Activated CD8-positive, alpha-beta memory T cell treated with anti-CD3 and anti-CD28 coated beads, Interleukin-2, amount 50 U/mL, for 4 hours (primary cell): ENCODE measurements at regions not wholly inside any gene's neighbourhood (a gene's known extent, or its start where the extent isn't known, plus 50 kb on each side); places are given as distances from the start of the nearest gene placed in this dataset.

Experiments
- DNase-seq: peaks from one replicate; pipeline ENCODE4 v3.0.0-alpha.2; 2020

DNA sequence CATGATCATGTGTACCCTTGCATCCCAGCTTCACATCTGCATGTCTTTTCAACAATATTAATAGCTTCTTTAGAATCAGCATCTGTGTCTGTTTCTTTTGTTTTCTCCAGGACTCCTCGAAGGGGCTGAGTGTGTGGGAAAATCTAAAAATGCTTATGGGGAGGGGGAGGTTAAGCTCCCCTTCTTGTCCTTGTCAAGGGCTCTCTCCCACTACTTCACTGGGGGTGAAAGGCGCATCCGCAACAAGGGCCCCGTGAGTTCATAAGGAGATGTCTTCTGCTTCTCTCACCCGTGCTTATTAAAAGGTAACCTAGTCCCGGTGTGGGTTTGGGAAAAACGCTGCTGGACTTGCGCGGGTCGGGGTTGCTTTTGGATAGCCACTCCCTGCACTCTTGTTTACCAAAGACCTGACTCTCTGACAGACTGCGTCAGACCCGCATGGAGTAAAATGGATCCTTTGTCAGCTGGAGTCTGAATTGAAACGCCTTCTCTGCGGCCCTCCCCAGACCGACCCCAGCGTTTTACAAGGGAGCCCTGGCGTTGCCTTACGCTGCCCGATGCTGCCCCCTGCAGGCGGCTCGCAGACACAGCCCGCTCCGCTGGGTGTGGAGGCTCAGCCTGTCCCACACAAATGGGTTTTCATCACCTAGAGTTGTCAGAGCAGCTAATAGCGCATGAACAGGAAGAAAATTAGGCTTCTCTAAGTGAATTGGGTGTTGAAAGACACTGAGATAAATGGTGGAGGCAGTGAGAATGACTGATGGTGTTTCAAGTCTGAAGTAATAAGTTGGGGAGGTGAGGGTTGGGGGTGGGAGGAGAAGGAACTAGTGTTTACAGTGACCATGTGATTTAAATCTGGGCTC lies 53.8 kb downstream of the IER5 start:
- peak; percentile 92 for DNase-seq

- no peak for DNase-seq
These were observed 54.8 kb downstream of the IER5 start for GRCh38 chr1:181143102-181143859.

DNA sequence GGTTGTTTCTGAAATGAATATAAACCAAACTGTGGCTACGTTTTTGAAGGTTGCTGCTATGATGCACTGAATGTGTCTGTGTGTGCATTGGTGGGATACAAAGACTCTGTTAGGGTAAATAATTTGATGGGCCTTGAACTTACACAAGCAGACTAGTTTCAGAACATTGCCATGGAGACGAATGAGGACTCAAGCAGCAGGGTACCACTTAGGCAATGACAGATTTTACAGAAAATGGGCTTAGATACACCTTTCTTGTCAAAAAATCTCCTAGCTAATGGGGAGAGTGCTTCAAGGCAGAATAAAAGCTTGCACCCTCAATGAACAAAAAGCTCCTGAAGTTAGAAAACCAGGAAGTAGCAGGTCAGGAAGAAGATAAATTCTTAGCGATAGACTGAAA lies 55.7 kb downstream of the IER5 start:
- DNase-seq: no peak

GRCh38 chr1:181148636-181149035 lies 60.1 kb downstream of the IER5 start:
- no peak for DNase-seq

DNA sequence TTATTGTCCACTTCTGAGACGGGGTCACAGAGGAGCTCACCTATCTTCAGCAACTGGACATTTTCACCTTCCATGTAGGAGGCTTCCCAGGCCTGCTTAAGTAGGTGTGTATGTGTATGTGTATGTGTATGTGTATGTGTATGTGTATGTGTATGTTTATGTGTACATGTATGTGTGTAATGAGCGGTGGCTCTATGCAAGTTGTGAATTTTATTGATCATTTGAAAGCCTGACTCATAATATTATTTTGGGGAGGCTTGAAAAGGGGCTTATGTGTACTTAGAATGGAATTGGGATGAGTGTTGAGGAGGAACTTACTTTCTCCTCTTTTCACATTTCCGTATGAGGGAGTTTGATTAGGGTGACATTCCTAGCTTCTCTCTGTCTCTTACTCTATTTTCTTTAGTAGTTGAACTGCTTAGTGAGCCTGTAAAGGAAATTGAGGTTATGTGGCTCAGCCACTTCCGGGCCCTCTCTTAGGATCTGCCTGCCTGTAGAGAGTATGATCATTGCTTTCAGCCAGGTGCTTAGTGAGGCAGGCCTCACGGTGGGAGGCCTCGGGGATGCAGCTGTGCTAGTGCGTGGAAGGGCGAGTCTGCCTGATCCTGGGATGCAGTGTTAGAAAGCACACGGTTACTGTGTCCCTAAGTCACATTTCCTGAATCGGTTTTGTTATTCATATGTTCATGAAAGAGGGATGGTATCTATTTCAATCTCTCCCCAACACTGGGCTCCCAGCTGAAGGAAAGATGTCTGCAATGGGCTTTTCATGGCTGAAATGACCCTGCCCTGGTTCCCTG lies 61.0 kb downstream of the IER5 start:
- DNase-seq: peak; percentile 63

DNA sequence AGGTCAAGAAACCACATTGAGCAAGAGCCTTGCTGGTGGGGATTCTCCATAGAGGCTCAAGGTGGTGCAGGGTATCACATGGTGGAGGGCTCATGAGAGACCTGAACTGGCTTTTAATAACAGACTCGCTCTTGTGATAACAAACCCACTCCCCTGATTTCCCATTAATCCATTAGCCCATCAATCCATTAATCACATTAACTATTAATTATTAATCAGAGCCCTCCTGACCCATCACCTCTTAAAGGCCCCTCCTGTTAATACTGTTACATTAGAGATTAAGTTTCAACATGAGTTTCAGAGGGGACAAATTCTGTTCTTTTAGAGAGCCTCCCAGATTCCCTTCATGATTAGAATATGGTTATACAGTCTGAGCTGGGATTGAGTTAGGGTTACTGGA lies 61.8 kb downstream of the IER5 start:
- no peak for DNase-seq

GRCh38 chr1:181150842-181151241 lies 62.3 kb downstream of the IER5 start:
- no peak for DNase-seq

DNA sequence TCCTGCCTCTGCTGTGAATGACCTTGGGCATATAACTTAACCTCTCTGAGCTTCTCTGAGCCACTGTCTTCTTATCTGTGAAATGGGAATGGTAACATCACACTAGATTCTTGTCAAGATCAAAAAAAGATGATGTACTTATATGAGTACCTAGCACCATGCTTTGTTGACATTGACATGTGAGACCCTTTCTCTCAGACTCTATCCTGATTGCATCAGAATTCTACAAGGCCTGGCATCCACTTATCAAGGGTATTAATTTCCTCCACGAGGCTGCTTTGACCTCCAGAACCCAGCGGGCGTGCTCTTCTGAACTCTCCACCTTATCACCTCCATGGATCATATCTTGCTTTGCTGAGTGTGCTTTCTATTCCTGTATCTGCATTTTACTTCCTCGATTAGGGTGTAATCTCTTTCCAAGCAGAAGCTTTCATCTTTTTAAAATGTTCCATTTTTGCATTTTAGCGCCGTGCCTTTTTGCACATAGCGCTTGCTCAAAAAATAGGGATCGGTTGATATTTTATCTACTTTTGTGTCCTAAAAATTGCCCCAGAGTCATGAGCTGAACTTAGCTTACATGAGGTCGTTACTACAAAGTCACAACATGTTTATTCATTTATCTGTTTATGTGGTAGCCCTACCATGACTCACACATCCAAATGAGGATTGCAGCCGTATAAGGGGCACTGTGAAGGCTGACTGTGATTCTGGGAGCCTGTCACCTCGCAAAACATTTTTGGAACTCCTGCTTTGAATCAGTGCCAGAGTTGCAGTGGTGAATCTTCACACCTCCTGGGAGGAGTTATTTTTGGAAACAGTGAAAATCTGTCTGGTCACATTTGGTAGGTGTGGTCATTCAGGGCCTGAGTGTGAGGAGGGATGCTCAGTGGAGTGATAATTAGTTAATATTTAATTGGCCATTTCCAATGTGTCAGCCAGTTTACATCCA lies 63.2 kb downstream of the IER5 start:
- no peak for DNase-seq

- no peak for DNase-seq
These were observed 64.6 kb downstream of the IER5 start for GRCh38 chr1:181152892-181153633.

DNA sequence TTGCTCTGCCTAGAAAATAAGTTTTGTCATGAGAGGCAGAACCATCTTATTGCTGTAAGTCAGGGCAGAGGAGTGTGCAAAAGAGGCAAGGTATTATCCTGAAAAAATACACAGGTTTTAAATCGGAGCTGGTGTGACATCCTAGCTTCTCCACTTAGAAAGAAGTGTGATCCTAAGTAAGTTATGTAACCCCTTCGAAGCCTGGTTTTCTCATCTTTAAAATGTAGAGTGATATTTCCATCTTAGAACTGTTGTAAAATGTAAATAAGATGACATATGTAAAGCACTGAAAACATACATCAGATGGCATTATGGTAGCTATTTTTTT lies 65.1 kb downstream of the IER5 start:
- DNase-seq: no peak

- no peak for DNase-seq
These were observed 66.8 kb downstream of the IER5 start for GRCh38 chr1:181155339-181155738.

DNA sequence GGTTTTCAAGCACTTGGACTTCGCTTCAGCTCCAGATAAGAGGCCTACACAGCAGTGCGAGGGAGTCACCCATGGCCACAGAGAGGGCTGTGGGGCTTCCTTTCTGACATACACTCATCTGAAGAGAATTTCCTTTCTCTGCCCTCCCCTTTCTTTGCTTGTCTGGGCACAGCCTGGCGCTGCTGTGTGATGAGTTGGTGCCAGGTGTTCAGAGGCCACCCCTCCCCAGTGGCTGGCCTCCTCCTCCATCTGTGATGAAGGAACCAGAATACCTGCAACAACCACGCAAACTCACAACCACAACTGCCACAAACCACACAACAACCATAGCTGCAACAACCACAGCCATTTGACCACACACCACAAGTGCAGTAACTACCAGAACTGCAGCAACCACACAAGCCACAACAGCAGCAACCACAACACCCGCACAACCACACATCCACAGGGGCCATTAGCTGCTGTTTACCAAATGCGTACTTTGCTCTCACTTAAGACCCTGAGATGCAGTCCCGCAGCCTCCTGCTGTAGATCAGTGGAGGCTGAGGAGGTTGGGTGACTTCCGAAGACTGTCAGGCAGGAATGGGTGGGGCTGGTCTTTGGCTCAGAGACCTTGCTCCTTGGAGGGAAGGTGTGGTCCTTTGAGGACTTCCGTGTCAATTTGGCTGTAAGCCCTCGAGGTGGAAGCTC lies 71.1 kb downstream of the IER5 start:
- peak; percentile 29 for DNase-seq

DNA sequence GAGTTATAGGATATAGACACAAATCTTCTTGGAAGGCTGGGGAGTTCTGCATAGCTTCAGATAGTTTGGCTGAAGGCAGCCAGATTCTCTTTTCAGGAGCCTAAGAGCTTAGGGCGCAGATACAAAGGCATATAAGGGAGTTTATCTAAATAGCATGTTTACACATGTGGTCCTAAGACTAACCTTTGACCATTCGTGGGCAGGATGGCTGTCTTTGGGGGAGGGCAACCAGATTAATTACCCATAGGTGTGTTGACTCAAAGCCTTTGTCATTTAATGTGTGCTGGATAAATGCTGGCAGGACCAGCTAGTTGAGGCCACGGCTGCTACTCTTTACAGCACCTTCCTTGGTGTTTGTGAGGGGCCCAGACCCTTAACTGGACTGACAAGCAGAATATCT lies 71.8 kb downstream of the IER5 start:
- no peak for DNase-seq

- DNase-seq: no peak
These were observed 72.7 kb downstream of the IER5 start for GRCh38 chr1:181160998-181161870.

DNA sequence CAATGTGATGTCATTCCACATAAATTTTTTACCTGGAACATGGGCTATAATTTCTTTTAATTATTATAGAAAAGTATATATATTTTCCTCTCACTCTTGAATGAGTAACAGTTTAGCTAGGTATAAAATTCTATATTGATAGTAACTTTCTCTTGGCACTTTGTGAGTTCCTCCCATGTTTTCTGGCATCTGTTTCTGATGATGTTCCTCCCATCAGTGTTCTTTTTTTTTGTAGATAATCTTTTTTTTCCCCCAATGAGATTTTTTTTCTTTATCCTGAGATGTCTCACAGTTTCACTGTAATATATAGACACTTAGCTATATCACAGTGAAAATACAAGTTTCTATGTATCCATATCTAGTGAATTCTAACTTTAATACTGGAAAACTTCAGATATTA lies 75.2 kb downstream of the IER5 start:
- DNase-seq: no peak

GRCh38 chr1:181166377-181167196 lies 78.1 kb downstream of the IER5 start:
- DNase-seq: peak; percentile 73

GRCh38 chr1:181169281-181169865 lies 80.9 kb downstream of the IER5 start:
- DNase-seq: no peak

- DNase-seq: no peak
These were observed 81.7 kb downstream of the IER5 start for GRCh38 chr1:181170194-181170593.

GRCh38 chr1:181172082-181172481 lies 83.6 kb downstream of the IER5 start:
- no peak for DNase-seq
